Gastrocnemius medialis (tissue), 4 donors: ENCODE measurements at regions not wholly inside any gene's neighbourhood (a gene's known extent, or its start where the extent isn't known, plus 50 kb on each side); places are given as distances from the start of the nearest gene placed in this dataset.

ENCODE experiments used
- ATAC-seq, 2 donors: fragments of 150-250 bp; one replicate each; pipeline ENCODE4 v1.9.1; 2016
- DNase-seq, 2 donors: peaks; one replicate each; pipeline ENCODE4 v3.0.0-alpha.2; 2019
- H3K27ac ChIP-seq, 4 donors: fragments of 200-600 bp; sonication (generic); 1 replicate in 1 of 4; 2 replicates in 3 of 4; pipeline ENCODE4 v1.5.1; 2016 to 2018; ENCODE audit warnings: mild to moderate bottlenecking in 2 of 4, moderate library complexity in 1 of 4
- H3K27me3 ChIP-seq, 3 donors: fragments of 200-600 bp; sonication (generic) in 2 of 3; 1 replicate in 1 of 3; 2 replicates in 2 of 3; pipeline versions ENCODE4 v1.5.1 to v1.6.0; 2016 to 2019; ENCODE audit warnings: mild to moderate bottlenecking in 1 of 3, moderate library complexity in 1 of 3
- H3K36me3 ChIP-seq, 2 donors: fragments of 200-600 bp; sonication (generic) in 1 of 2; one replicate each; pipeline ENCODE4 v1.5.1; 2017 to 2018
- H3K4me1 ChIP-seq, 2 donors: fragments of 200-600 bp; sonication (generic) in 1 of 2; one replicate each; pipeline ENCODE4 v1.5.1; 2016 to 2017; ENCODE audit warnings: mild to moderate bottlenecking in 2 of 2
- H3K4me3 ChIP-seq, 4 donors: fragments of 200-600 bp; sonication (generic) in 3 of 4; 1 replicate in 1 of 4; 2 replicates in 3 of 4; pipeline ENCODE4 v1.5.1; 2016 to 2019; ENCODE audit warnings: mild to moderate bottlenecking in 2 of 4
- H3K9me3 ChIP-seq, 3 donors: fragments of 200-600 bp; sonication (generic) in 2 of 3; 1 replicate in 1 of 3; 2 replicates in 2 of 3; pipeline ENCODE4 v1.5.1; 2016 to 2019
- POLR2A ChIP-seq, 2 donors: fragments of 450-650 bp; IDR thresholded peaks; one replicate each; pipeline ENCODE4 v1.6.1; 2017; ENCODE audit warnings: antibody characterized with exemption in 2 of 2, mild to moderate bottlenecking in 2 of 2, moderate library complexity in 2 of 2
- in situ Hi-C, 4 donors: fragments of 200-750 bp; cut with MboI; loops; one replicate each; pipeline versions ENCODE4 v1.15.0 to v1.8.0; 2017; ENCODE audit warnings: low sequenced_read_pairs in 4 of 4
- intact Hi-C: fragments of 100-400 bp; cut with DNase I; formaldehyde crosslinking; loops from one replicate; pipeline ENCODE4 v1.15.1; 2023; ENCODE audit warnings: low total_unique reads
- TF ChIP-seq, protein P1 (sequence below), 5 experiments: fragments of 450-650 bp in 3 of 5; fragments of 200-600 bp in 2 of 5; sonication (generic) in 2 of 5; IDR thresholded peaks in 4 of 5; conservative IDR thresholded peaks in 1 of 5; 1 replicate in 4 of 5; 2 replicates in 1 of 5; pipeline ENCODE4 v1.5.1; 2016 to 2019; ENCODE audit warnings: antibody characterized with exemption in 5 of 5, mild to moderate bottlenecking in 3 of 5, moderate library complexity in 3 of 5

DNA sequence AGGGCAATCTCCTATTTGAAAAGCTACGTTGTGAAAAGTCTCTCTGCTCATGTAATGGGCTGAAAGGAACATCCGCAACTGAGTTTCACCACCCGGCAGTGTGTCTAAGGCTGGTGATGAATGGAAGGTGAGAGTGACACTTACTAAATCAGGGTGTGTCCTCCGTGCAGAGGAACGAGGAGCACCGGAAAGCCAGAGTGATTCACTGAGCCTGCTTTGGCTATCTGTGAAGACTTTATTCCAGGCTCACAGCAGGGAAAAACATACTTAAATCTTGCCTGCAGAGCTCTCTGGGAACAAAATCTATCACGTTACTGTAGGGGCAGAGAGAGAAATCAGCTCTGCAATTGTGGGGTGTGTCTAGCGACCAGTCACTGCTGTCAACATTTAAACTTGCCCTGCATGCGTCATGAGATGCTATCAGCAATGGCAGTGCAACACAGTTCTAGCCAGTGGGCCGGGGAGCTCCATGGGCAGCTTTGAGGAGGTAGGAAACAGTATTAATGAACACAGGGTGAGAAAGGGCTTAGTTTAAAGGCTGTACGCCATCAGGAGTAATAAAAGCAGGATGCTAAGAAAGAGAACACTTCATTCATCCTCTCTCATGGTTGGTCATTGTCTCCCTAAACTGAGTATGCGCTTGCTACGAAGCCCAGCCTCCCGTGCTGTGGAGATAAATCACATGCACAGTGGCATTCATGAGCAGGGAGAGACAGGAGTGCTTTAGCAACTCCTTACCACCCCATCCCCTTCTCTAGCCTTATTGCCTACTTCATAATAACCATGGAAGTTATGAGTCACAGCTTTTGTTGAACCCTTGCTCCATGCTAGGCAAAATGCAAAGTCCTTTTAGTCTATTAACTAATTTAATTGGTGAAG is 542.7 kb upstream of the ADAMTS9 start:
- intact Hi-C loops, result no loop called here

GRCh38 chr3:65226287-65226686 is 538.5 kb upstream of the ADAMTS9 start:
- Histone ChIP-seq H3K4me3 (no peak overlapping the region), H3K27ac (no peak overlapping the region), H3K4me1 (no peaks in the 10 kb centered on the region), H3K9me3 (no peaks in the 10 kb centered on the region), H3K27me3 (no peaks in the 10 kb centered on the region), H3K36me3 (no peaks in the 10 kb centered on the region)
- DNase-seq, result no peak
- intact Hi-C loops (no loop called here), in situ Hi-C loops (loop anchor here in 1 of 4 donors (25.0 kb wide), 1 partner anchor 689 kb away; no protein-coding TSS in a partner anchor)
- no peak for TF ChIP-seq POLR2A (IDR thresholded peaks at IDR 0.05)
- TF ChIP-seq, protein P1, sequence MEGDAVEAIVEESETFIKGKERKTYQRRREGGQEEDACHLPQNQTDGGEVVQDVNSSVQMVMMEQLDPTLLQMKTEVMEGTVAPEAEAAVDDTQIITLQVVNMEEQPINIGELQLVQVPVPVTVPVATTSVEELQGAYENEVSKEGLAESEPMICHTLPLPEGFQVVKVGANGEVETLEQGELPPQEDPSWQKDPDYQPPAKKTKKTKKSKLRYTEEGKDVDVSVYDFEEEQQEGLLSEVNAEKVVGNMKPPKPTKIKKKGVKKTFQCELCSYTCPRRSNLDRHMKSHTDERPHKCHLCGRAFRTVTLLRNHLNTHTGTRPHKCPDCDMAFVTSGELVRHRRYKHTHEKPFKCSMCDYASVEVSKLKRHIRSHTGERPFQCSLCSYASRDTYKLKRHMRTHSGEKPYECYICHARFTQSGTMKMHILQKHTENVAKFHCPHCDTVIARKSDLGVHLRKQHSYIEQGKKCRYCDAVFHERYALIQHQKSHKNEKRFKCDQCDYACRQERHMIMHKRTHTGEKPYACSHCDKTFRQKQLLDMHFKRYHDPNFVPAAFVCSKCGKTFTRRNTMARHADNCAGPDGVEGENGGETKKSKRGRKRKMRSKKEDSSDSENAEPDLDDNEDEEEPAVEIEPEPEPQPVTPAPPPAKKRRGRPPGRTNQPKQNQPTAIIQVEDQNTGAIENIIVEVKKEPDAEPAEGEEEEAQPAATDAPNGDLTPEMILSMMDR (IDR thresholded peaks at IDR 0.05 in 4 of 5, conservative IDR thresholded peaks at IDR 0.05 in 1 of 5), result no peak
- ATAC-seq, result no peak

More for the DNA sequence above, 542.7 kb upstream of the ADAMTS9 start:
- no peaks in the 10 kb centered on the region for H3K9me3 ChIP-seq
- TF ChIP-seq, protein P1 (IDR thresholded peaks at IDR 0.05 in 4 of 5, conservative IDR thresholded peaks at IDR 0.05 in 1 of 5), result no peak
- TF ChIP-seq POLR2A (IDR thresholded peaks at IDR 0.05), result no peak
- H3K27me3 ChIP-seq, result no peaks in the 10 kb centered on the region
- in situ Hi-C loops, result loop anchor here in 1 of 4 donors (25.0 kb wide), 1 partner anchor 693 kb away; no protein-coding TSS in a partner anchor
- H3K4me1 ChIP-seq, result no peaks in the 10 kb centered on the region
- no peak overlapping the region for H3K4me3 ChIP-seq
- ATAC-seq (no peak), DNase-seq (no peak)
- H3K36me3 ChIP-seq, result no peaks in the 10 kb centered on the region
- no peak overlapping the region for H3K27ac ChIP-seq

- Histone ChIP-seq H3K9me3 (peaks cover 0 to 7% (median 0%) of the 10 kb centered on the region in 3 donors), H3K27me3 (no peaks in the 10 kb centered on the region), H3K4me1 (no peaks in the 10 kb centered on the region), H3K4me3 (no peak overlapping the region), H3K27ac (no peak overlapping the region), H3K36me3 (no peaks in the 10 kb centered on the region)
- intact Hi-C loops (no loop called here), in situ Hi-C loops (no loop called here)
- TF ChIP-seq POLR2A (IDR thresholded peaks at IDR 0.05), result no peak
- TF ChIP-seq, protein P1 (IDR thresholded peaks at IDR 0.05 in 4 of 5, conservative IDR thresholded peaks at IDR 0.05 in 1 of 5), result no peak
- no peak for ATAC-seq
- no peak for DNase-seq
Observed at GRCh38 chr3:65210026-65210814, 522.4 kb upstream of the ADAMTS9 start.

- no peaks in the 10 kb centered on the region for H3K27me3 ChIP-seq
- H3K9me3 ChIP-seq, result peaks cover 0 to 7% (median 0%) of the 10 kb centered on the region in 3 donors
- H3K27ac ChIP-seq, result no peak overlapping the region
- no peaks in the 10 kb centered on the region for H3K4me1 ChIP-seq
- no peaks in the 10 kb centered on the region for H3K36me3 ChIP-seq
- ATAC-seq (no peak), DNase-seq (no peak)
- intact Hi-C loops, result no loop called here
- in situ Hi-C loops, result no loop called here
- no peak overlapping the region for H3K4me3 ChIP-seq
- TF ChIP-seq POLR2A (IDR thresholded peaks at IDR 0.05), result no peak
- TF ChIP-seq, protein P1 (IDR thresholded peaks at IDR 0.05 in 4 of 5, conservative IDR thresholded peaks at IDR 0.05 in 1 of 5), result no peak
Observed at GRCh38 chr3:65202395-65202794, 514.6 kb upstream of the ADAMTS9 start.
